ENCODE measurements at regions not wholly inside any gene's neighbourhood (a gene's known extent, or its start where the extent isn't known, plus 50 kb on each side); places are given as distances from the start of the nearest gene placed in this dataset.

DNA sequence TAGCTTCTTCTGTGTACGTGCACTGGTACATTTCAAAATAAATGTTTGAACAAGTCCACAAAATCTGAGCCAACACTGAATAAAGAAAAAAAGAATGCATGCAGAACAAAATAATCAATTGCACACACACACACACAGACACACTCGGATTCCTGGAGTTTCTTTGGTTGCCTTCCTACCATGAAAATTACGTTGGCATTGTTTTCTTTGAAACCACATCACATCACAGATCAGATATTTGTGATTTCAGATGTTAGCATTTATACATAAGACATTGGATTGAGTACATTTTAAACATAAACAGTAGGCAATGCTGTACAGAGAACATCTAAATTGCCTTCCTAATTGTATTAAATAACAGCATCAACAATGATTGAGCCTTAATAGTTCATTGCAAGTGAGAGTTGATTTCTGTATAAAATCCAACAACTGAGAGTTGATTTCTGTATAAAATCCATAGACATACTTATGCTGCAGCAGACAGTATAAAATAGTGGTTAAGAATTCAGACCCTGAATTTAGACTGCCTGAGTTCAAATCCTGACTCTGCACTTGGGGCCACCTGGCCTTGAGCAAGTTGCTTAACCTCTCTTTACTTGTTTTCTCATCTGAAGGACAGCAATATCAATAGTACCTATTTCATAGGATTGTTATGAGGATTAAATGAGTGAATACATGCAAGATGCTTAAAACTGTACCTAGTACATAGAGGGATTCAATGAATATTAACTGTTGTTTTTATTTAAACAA lies 101.7 kb upstream of the IFNE start:
- H3K27me3 ChIP-seq: no peaks in the 10 kb centered on the region
- DNase-seq: no peak
- peaks cover 37% of the 10 kb centered on the region for H3K36me3 ChIP-seq
- no peaks in the 10 kb centered on the region for H3K9me3 ChIP-seq
- H3K4me3 ChIP-seq: no peak overlapping the region

DNA sequence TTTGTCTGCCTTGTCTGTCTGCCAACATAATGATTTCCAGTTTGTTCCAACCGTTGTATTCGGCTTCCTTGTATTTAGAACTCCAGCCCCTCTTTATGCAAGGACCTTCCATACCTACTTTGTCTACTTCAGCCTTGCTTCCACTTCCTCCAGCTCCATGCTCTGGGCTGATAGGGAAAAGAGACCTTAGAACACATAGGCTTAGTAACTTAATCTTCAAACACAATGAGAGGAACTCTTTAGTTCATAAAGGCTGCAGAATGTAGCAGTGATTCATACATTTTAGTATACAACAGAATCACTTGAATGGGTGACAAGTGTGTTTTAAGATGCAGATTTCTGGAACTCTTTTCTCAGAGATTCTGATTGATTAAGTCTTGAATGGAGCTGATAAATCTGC lies 102.8 kb upstream of the IFNE start:
- Histone ChIP-seq H3K27me3 (no peaks in the 10 kb centered on the region), H3K9me3 (no peaks in the 10 kb centered on the region), H3K4me3 (no peak overlapping the region), H3K36me3 (peaks cover 37% of the 10 kb centered on the region)
- DNase-seq: no peak

DNA sequence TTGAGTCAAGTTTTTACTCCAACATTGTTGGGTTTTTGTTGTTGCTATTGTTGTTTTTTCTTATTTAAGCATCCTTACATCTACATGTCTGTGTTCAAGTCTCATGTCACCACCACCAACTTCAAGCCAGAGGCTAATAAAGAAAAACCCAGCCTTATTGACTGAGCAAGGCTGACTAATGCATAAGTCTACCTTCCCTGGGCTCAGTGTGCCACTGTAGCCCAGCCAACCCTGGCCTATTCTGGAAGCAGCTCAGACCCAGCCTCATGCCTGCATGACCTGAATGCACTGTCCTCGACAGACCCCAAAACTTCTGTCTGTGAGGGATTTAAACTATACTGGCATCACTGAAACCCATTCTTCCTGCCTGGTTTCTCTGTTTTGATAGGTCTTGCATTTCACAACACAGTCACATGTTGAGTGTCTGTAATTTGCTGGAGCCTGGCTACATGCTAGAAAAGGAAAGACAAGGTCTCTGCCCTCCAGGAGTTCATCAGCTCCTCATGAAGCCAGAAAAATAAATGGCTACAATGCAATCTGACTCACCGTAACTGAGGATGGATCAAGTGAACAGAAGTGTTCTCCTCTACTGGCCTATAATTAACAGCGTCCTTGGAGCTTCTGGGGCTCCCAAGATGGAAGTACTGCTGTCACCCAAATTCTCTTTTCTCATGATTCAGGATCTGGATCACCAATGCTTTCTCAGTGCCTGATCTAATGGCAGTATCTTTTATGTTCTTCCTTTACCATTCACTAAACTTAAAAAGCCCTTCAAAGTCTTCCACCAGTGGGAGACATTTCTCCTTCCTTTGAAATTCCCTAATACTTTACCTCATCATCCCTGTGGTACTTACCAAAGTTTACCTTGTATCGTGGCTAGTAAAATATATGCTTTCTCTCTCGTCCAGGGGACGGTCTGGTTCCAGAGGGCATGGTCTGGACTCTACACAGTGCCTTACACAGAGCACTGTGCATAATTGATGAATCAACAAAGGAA lies 103.9 kb upstream of the IFNE start:
- no peaks in the 10 kb centered on the region for H3K27me3 ChIP-seq
- no peak overlapping the region for H3K4me3 ChIP-seq
- no peaks in the 10 kb centered on the region for H3K9me3 ChIP-seq
- peaks cover 37% of the 10 kb centered on the region for H3K36me3 ChIP-seq
- peak; percentile 74 for DNase-seq

GRCh38 chr9:21589344-21590056 lies 107.4 kb upstream of the IFNE start:
- H3K36me3 ChIP-seq: peaks cover 25% of the 10 kb centered on the region

DNA sequence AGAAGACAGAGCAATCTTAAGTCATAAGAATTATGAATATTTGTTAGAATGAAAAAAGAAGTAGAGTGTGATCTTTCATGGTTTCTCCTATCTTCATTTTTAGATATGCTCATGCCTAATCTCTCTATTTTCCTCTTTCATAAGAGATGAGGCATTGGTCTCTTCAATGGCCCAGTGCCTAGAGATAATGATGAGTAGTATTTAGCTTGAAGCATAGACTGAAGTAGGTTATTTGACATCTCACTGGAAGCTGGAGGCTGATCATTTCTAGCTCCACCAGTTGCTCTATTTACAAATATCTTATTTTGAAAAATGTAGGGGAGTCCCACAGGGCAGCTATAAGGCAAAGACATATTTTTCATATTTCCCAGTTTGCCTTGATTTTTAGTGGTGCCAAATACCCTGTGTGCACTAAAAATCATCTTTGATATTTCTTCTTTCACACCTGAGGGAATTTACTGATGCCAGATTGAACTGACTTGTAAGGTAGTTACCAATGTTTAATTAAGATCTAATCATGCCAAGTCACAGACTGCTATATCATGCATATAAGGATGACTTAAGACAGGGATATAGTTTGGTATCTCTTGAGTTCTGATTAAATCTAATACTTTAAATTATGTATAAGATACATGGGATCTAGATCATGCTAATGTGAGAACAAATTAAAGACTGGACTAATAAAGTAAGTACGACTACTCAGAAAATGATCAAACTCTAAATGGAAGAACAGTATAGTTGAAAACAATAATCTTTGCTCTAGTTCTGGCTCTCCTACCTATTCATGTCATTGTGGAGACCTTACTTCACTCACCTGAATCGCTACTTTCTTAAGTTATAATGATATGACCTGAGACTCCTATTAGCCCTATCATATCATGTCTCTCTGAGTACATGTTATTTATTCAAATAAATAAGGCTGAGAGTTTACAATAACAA lies 108.2 kb upstream of the IFNE start:
- Histone ChIP-seq H3K9me3 (peaks cover 6% of the 10 kb centered on the region), H3K27me3 (no peaks in the 10 kb centered on the region), H3K36me3 (peaks cover 21% of the 10 kb centered on the region), H3K4me3 (peak overlapping the region; percentile 34)
- no peak for DNase-seq

More at GRCh38 chr9:21589344-21590056, 107.4 kb upstream of the IFNE start:
- Histone ChIP-seq H3K4me3 (peak overlapping the region; percentile 34), H3K27me3 (no peaks in the 10 kb centered on the region), H3K9me3 (peaks cover under 1% of the 10 kb centered on the region; the same call in 1 of the 2 replicates)
- DNase-seq: no peak

DNA sequence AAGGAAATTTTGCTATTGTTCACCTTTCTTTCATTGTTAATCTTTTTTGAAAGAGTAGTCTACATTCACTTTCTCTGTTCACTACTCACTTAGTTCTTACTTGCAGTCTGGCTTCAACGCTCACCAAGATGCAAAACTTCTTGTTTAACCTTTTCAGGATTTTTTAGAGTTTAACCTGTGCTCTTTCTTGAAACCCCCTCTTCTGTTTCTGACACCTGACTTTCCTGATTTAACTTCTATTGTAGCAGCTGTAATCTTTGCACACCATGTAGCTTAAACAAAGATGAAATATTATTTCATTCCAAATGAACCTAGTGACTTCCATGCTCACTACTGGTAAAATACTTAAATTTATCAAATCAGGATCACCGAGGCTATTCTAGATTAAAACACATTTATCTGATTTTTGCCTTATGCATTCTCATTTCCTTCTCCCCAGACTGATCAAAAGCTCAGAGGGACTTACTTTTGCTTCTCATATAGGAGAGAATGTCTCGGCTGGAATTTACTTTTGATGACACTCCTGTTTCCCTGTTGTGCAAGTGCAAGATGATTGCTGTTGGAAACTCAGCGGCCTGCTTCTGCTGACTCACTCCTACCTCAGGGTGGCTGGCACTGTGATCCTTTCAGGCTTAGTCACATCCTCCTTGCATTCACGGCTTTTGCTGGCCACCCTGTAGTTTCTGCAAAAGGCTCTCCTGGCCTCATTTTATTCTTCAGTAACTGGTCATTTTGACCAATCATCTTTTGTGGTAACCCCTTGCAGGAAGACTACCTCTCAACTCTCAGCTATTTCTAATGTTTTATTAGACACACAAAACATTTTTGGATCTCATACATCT lies 109.3 kb upstream of the IFNE start:
- Histone ChIP-seq H3K27me3 (no peaks in the 10 kb centered on the region), H3K9me3 (peaks cover 6% of the 10 kb centered on the region), H3K36me3 (peaks cover 12% of the 10 kb centered on the region), H3K4me3 (peak overlapping the region; percentile 34)
- DNase-seq: peak; percentile 100

DNA sequence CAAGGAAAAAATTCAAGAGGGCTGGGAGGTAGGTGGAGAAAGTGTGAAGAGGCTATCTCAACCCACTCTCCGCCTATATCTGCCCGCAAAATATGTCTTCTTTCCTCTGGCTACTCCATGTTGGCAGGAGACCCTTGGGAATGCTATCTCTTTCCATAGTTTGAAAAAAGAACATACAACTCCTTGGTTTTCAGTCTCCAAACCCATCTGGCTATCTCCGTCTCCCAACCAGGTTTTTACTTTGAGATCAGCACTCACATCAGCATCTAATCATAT lies 109.9 kb upstream of the IFNE start:
- H3K27me3 ChIP-seq: no peaks in the 10 kb centered on the region
- DNase-seq: no peak
- H3K4me3 ChIP-seq: no peak overlapping the region
- H3K36me3 ChIP-seq: peaks cover 10% of the 10 kb centered on the region
- peaks cover 6% of the 10 kb centered on the region for H3K9me3 ChIP-seq

DNA sequence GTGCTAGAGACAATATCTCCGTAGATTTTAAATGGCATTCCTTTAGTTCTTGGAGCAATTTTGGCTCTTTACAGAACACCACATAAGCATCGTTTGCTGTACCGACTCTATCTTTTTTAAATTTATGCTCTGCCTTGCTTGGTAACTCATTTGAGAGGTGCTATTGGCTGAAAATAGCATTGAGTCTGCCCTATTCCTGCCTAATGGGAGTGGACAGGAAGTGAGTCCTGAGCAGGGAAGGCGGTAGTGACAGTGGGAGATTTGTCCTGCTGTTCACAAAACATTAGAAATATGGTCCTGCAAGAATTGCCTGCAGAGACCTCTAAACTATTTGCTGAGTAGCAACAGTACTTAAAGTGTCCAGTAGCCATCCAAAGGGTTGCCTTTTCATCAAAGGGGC lies 115.2 kb upstream of the IFNE start:
- Histone ChIP-seq H3K27me3 (no peaks in the 10 kb centered on the region), H3K36me3 (no peaks in the 10 kb centered on the region), H3K9me3 (peaks cover 6% of the 10 kb centered on the region), H3K4me3 (no peak overlapping the region)
- DNase-seq: no peak

GRCh38 chr9:21598749-21599148 lies 116.6 kb upstream of the IFNE start:
- no peak for DNase-seq
- Histone ChIP-seq H3K9me3 (peaks cover 6% of the 10 kb centered on the region), H3K4me3 (no peak overlapping the region), H3K27me3 (no peaks in the 10 kb centered on the region), H3K36me3 (no peaks in the 10 kb centered on the region)

DNA sequence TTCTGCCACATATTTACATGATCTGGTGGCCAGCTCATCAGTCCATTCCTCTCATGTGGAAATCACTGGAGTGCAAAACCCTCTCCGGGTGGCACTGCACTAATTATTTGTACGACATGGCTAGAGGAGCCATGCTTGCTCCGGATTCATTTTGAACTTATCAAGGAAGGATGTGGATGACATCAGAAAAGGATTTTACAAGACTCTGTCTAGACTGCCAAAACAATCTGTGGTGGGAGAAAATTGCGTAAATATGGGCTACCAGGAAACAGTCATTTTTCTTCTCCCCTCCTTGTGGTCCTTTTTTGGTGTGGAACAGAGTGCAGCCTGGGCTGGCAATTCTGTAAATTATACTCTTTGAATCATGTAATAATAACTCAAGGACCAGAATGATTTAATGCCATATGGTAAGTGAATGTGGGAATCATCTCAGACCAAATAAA lies 123.4 kb upstream of the IFNE start:
- no peaks in the 10 kb centered on the region for H3K27me3 ChIP-seq
- DNase-seq: peak; percentile 79
- no peaks in the 10 kb centered on the region for H3K36me3 ChIP-seq
- H3K9me3 ChIP-seq: no peaks in the 10 kb centered on the region
- no peak overlapping the region for H3K4me3 ChIP-seq

DNA sequence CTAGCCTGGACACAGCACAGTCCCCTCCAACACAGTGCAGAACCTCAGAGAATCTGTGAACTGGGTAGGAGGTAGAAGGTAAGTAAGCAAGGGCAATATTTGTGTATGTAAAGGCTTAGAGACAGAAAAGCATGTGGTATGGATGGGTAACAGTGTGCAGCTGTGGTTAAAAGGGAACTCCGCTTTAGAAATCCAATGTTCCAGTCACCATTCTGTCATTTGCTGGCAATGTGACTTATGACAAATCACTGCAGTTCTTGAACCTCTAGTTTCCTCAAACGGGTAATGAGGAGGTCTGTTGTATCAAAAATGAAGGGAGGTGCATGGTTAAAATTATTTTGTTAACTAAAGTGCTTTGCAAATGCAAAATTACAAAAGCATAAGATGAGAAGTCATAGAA lies 125.5 kb upstream of the IFNE start:
- no peak overlapping the region for H3K4me3 ChIP-seq
- H3K9me3 ChIP-seq: no peaks in the 10 kb centered on the region
- DNase-seq: peak; percentile 63

GRCh38 chr9:21608200-21608599 lies 126.1 kb upstream of the IFNE start:
- no peak for DNase-seq
- Histone ChIP-seq H3K9me3 (no peaks in the 10 kb centered on the region), H3K4me3 (no peak overlapping the region), H3K27me3 (no peaks in the 10 kb centered on the region), H3K36me3 (no peaks in the 10 kb centered on the region)

More for the DNA sequence above, 125.5 kb upstream of the IFNE start:
- H3K36me3 ChIP-seq: no peaks in the 10 kb centered on the region
- H3K27me3 ChIP-seq: no peaks in the 10 kb centered on the region

GRCh38 chr9:21609506-21609905 lies 127.4 kb upstream of the IFNE start:
- DNase-seq: peak; percentile 99
- no peaks in the 10 kb centered on the region for H3K9me3 ChIP-seq
- H3K4me3 ChIP-seq: no peak overlapping the region
- no peaks in the 10 kb centered on the region for H3K27me3 ChIP-seq
- no peaks in the 10 kb centered on the region for H3K36me3 ChIP-seq

DNA sequence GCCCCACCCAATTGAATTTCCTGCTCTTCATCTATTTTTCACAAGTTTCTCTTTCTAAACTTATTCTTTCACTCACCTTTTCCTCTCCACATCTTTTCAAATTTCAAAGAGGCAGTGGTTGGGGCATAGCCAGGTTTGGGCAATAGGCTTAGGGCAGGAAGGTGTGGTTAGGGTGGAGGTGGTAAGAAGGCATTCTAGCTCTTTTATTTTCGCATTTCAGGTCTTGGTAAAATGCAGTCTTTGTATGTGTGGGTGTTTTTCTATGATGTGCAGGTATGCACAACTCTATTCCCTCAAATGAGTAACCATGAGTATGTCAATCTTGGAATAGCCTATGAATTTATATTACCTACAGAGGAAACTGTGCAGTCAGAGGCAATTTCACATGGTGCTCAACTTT lies 129.8 kb upstream of the IFNE start:
- Histone ChIP-seq H3K9me3 (no peaks in the 10 kb centered on the region), H3K36me3 (no peaks in the 10 kb centered on the region), H3K4me3 (no peak overlapping the region), H3K27me3 (no peaks in the 10 kb centered on the region)
- DNase-seq: no peak

DNA sequence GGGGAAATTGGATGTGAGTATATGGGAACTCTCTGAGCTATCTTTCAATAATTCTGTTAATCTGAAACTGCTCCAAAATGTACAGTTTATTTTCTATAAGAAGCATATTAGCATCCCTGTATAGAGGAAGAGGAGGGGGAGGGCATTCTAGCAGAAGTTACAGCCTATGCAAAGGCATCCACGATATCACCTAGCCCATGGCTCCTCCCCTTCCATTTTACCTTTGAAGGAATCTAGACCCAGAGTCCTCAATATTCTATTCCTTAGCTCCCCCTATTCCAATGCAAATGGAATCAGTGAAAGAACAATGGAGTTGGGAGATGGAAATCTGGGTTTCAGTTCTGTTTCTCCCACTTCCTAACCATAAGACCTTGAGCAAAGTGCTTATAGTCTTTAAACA lies 132.9 kb upstream of the IFNE start:
- Histone ChIP-seq H3K4me3 (no peak overlapping the region), H3K27me3 (no peaks in the 10 kb centered on the region), H3K36me3 (no peaks in the 10 kb centered on the region), H3K9me3 (no peaks in the 10 kb centered on the region)
- no peak for DNase-seq

Measured in MG63 (cell line).